PC-9 (cell line): ENCODE measurements at regions not wholly inside any gene's neighbourhood (a gene's known extent, or its start where the extent isn't known, plus 50 kb on each side); places are given as distances from the start of the nearest gene placed in this dataset.

ENCODE experiments used
- BruUV-seq: library from RNA; stranded (reverse); fragments of 400-500 nt; replicated peaks from 2 replicates; lab custom pipeline; 2021; lab: Mats Ljungman, UMichigan
- CTCF ChIA-PET: fragments of 300-600 bp; sonication (Branson Sonifier 250); formaldehyde crosslinking; loops from one replicate; lab custom pipeline; 2022; ENCODE audit warnings: antibody characterized with exemption; lab: Charles Lee
- POLR2A ChIA-PET: fragments of 300-600 bp; sonication (Branson Sonifier 250); formaldehyde crosslinking; loops from one replicate; lab custom pipeline; 2022; ENCODE audit warnings: antibody characterized with exemption; ENCODE audit not compliant: unreplicated experiment; lab: Charles Lee
- DNase-seq, 2 experiments: peaks; one replicate each; pipeline versions ENCODE4 v3.0.0 to v3.0.0-alpha.2; 2015 to 2022; ENCODE audit warnings: mixed read lengths in 1 of 2
- H2AFZ ChIP-seq: fragments of 200-600 bp; sonication (generic); 2 replicates; pipeline ENCODE4 v1.8.1; 2017; ENCODE audit warnings: antibody characterized with exemption
- H3F3A ChIP-seq: fragments of 200-600 bp; sonication (generic); 2 replicates; pipeline ENCODE4 v1.8.1; 2017; ENCODE audit warnings: antibody characterized with exemption, mild to moderate bottlenecking, low read depth; ENCODE audit not compliant: insufficient read depth
- H3K27ac ChIP-seq: fragments of 200-600 bp; sonication (generic); 2 replicates; pipeline ENCODE4 v1.6.1; 2016; ENCODE audit warnings: mixed run types
- H3K27me3 ChIP-seq: fragments of 200-600 bp; sonication (generic); 2 replicates; pipeline ENCODE4 v1.6.1; 2016; ENCODE audit warnings: low read depth, mixed run types; ENCODE audit not compliant: insufficient read depth
- H3K36me3 ChIP-seq: fragments of 200-600 bp; sonication (generic); 2 replicates; pipeline ENCODE4 v1.6.1; 2016; ENCODE audit warnings: low read depth, mixed run types
- H3K4me1 ChIP-seq: fragments of 200-600 bp; sonication (generic); replicated peaks from 2 replicates; pipeline ENCODE4 v1.6.1; 2016; ENCODE audit warnings: mixed run types; ENCODE audit not compliant: insufficient read depth
- H3K4me2 ChIP-seq: fragments of 200-600 bp; sonication (generic); 2 replicates; pipeline ENCODE4 v1.6.1; 2017; ENCODE audit warnings: mixed run types
- H3K4me3 ChIP-seq: fragments of 200-600 bp; sonication (generic); 2 replicates; pipeline ENCODE4 v1.6.1; 2016; ENCODE audit warnings: mixed run types
- H3K79me2 ChIP-seq: fragments of 200-600 bp; sonication (generic); 2 replicates; pipeline ENCODE4 v1.6.1; 2017; ENCODE audit warnings: low read depth, mixed run types
- H3K9me2 ChIP-seq: fragments of 200-600 bp; sonication (generic); 2 replicates; pipeline ENCODE4 v1.8.1; 2017; ENCODE audit warnings: mild to moderate bottlenecking; ENCODE audit not compliant: insufficient read depth
- H3K9me3 ChIP-seq: fragments of 200-600 bp; sonication (generic); 2 replicates; pipeline ENCODE4 v1.8.1; 2016; ENCODE audit warnings: low read depth; ENCODE audit not compliant: insufficient read depth
- H4K20me1 ChIP-seq: fragments of 200-600 bp; sonication (generic); 2 replicates; pipeline ENCODE4 v1.8.1; 2017; ENCODE audit not compliant: insufficient read depth
- CTCF ChIP-seq: fragments of 200-600 bp; sonication (generic); conservative IDR thresholded peaks from 2 replicates; pipeline ENCODE4 v1.6.1; 2017; ENCODE audit warnings: mixed run types, antibody characterized with exemption, mild to moderate bottlenecking, moderate library complexity
- EZH2 ChIP-seq: fragments of 200-600 bp; sonication (generic); IDR thresholded peaks from 2 replicates; pipeline ENCODE4 v1.8.0; 2017; ENCODE audit warnings: antibody characterized with exemption, low read depth
- intact Hi-C: fragments of 100-400 bp; cut with micrococcal nuclease; formaldehyde crosslinking; loops from one replicate; pipeline ENCODE4 v1.10.0; 2022; ENCODE audit not compliant: unreplicated experiment

GRCh38 chr16:64809876-64810629 is 311.8 kb downstream of the CDH11 start:
- Histone ChIP-seq H3F3A (no peaks in the 10 kb centered on the region), H3K79me2 (no peaks in the 10 kb centered on the region), H3K27ac (no peak overlapping the region), H3K27me3 (no peaks in the 10 kb centered on the region), H3K36me3 (no peaks in the 10 kb centered on the region), H3K4me1 (no peaks in the 10 kb centered on the region), H4K20me1 (no peaks in the 10 kb centered on the region), H3K4me3 (no peak overlapping the region), H2AFZ (no peak overlapping the region), H3K9me3 (no peaks in the 10 kb centered on the region), H3K9me2 (no peaks in the 10 kb centered on the region), H3K4me2 (no peak overlapping the region)
- DNase-seq, result no peak
- TF ChIP-seq EZH2, result no peak
- TF ChIP-seq CTCF, result no peak
- intact Hi-C loops, result no loop called here
- no TSS peak for BruUV-seq
- POLR2A ChIA-PET, result no interaction called here
- CTCF ChIA-PET, result no interaction called here

- ChIA-PET CTCF (no interaction called here), POLR2A (no interaction called here)
- no peak for DNase-seq
- H3K27ac ChIP-seq, result no peak overlapping the region
- no peaks in the 10 kb centered on the region for H3F3A ChIP-seq
- TF ChIP-seq EZH2 (no peak), CTCF (no peak)
- no peaks in the 10 kb centered on the region for H3K9me3 ChIP-seq
- H4K20me1 ChIP-seq, result no peaks in the 10 kb centered on the region
- no peaks in the 10 kb centered on the region for H3K27me3 ChIP-seq
- intact Hi-C loops, result no loop called here
- no TSS peak for BruUV-seq
- no peak overlapping the region for H3K4me2 ChIP-seq
- H3K9me2 ChIP-seq, result no peaks in the 10 kb centered on the region
- no peaks in the 10 kb centered on the region for H3K79me2 ChIP-seq
- H3K4me3 ChIP-seq, result no peak overlapping the region
- no peak overlapping the region for H2AFZ ChIP-seq
- no peaks in the 10 kb centered on the region for H3K36me3 ChIP-seq
- H3K4me1 ChIP-seq, result no peaks in the 10 kb centered on the region
Measured at GRCh38 chr16:64808474-64808873, 313.4 kb downstream of the CDH11 start.

GRCh38 chr16:64791756-64792155 is 330.1 kb downstream of the CDH11 start:
- TF ChIP-seq EZH2, result no peak
- TF ChIP-seq CTCF, result no peak
- DNase-seq, result no peak
- POLR2A ChIA-PET, result no interaction called here
- Histone ChIP-seq H3K9me3 (no peaks in the 10 kb centered on the region), H3K4me3 (no peak overlapping the region), H3F3A (no peaks in the 10 kb centered on the region), H3K4me1 (no peaks in the 10 kb centered on the region), H3K79me2 (no peaks in the 10 kb centered on the region), H3K9me2 (peaks cover 5% of the 10 kb centered on the region; the same call in 1 of the 2 replicates), H3K4me2 (no peak overlapping the region), H4K20me1 (no peaks in the 10 kb centered on the region), H3K27me3 (no peaks in the 10 kb centered on the region), H2AFZ (no peak overlapping the region), H3K27ac (no peak overlapping the region), H3K36me3 (no peaks in the 10 kb centered on the region)
- CTCF ChIA-PET, result no interaction called here
- no TSS peak for BruUV-seq
- intact Hi-C loops, result no loop called here
